ENCODE measurements at regions not wholly inside any gene's neighbourhood (a gene's known extent, or its start where the extent isn't known, plus 50 kb on each side); places are given as distances from the start of the nearest gene placed in this dataset.

GRCh38 chr10:7507887-7508726, 97.3 kb upstream of the SFMBT2 start:
- no peak overlapping the region for H3K9ac ChIP-seq (ENCODE audit: low read depth in 2 of 2, low read length in 2 of 2)
- no peaks in the 10 kb centered on the region for H3K9me3 ChIP-seq
- no peaks in the 10 kb centered on the region for H3K4me1 ChIP-seq
- intact Hi-C loops (cut with DNase I), result no loop called here
- no peaks in the 10 kb centered on the region for H3K27me3 ChIP-seq
- no peak overlapping the region for H3K4me3 ChIP-seq
- no peak for DNase-seq
- no peak for TF ChIP-seq CTCF (IDR thresholded peaks at IDR 0.05)
- no peak overlapping the region for H3K27ac ChIP-seq
- no peaks in the 10 kb centered on the region for H3K36me3 ChIP-seq

- Histone ChIP-seq H3K9ac (ENCODE audit: low read depth in 2 of 2, low read length in 2 of 2) (no peak overlapping the region), H3K27ac (no peak overlapping the region), H3K36me3 (no peaks in the 10 kb centered on the region), H3K27me3 (no peaks in the 10 kb centered on the region), H3K9me3 (no peaks in the 10 kb centered on the region), H3K4me1 (no peaks in the 10 kb centered on the region), H3K4me3 (no peak overlapping the region)
- no peak for TF ChIP-seq CTCF (IDR thresholded peaks at IDR 0.05)
- DNase-seq, result no peak
- intact Hi-C loops (cut with DNase I), result no loop called here
Measured at GRCh38 chr10:7506571-7506970, 95.7 kb upstream of the SFMBT2 start.

GRCh38 chr10:7505196-7505595, 94.4 kb upstream of the SFMBT2 start:
- H3K36me3 ChIP-seq, result no peaks in the 10 kb centered on the region
- H3K4me3 ChIP-seq, result no peak overlapping the region
- no peak for TF ChIP-seq CTCF (IDR thresholded peaks at IDR 0.05)

GRCh38 chr10:7503190-7503589, 92.4 kb upstream of the SFMBT2 start:
- H3K27me3 ChIP-seq, result no peaks in the 10 kb centered on the region
- intact Hi-C loops (cut with DNase I), result no loop called here
- no peak for DNase-seq
- H3K4me3 ChIP-seq, result no peak overlapping the region
- H3K27ac ChIP-seq, result no peak overlapping the region
- no peaks in the 10 kb centered on the region for H3K4me1 ChIP-seq
- no peak for TF ChIP-seq CTCF (IDR thresholded peaks at IDR 0.05)
- no peaks in the 10 kb centered on the region for H3K36me3 ChIP-seq
- no peaks in the 10 kb centered on the region for H3K9me3 ChIP-seq
- H3K9ac ChIP-seq (ENCODE audit: low read depth in 2 of 2, low read length in 2 of 2), result no peak overlapping the region

More at GRCh38 chr10:7505196-7505595, 94.4 kb upstream of the SFMBT2 start:
- DNase-seq, result no peak
- Histone ChIP-seq H3K27me3 (no peaks in the 10 kb centered on the region), H3K27ac (no peak overlapping the region), H3K4me1 (no peaks in the 10 kb centered on the region), H3K9ac (ENCODE audit: low read depth in 2 of 2, low read length in 2 of 2) (no peak overlapping the region), H3K9me3 (no peaks in the 10 kb centered on the region)
- intact Hi-C loops (cut with DNase I), result no loop called here

- intact Hi-C loops (cut with DNase I), result no loop called here
- H3K27ac ChIP-seq, result no peak overlapping the region
- H3K9ac ChIP-seq (ENCODE audit: low read depth in 2 of 2, low read length in 2 of 2), result no peak overlapping the region
- no peak overlapping the region for H3K4me3 ChIP-seq
- DNase-seq, result no peak
- H3K9me3 ChIP-seq, result no peaks in the 10 kb centered on the region
- H3K4me1 ChIP-seq, result no peaks in the 10 kb centered on the region
- TF ChIP-seq CTCF (IDR thresholded peaks at IDR 0.05), result no peak
- no peaks in the 10 kb centered on the region for H3K36me3 ChIP-seq
- H3K27me3 ChIP-seq, result no peaks in the 10 kb centered on the region
Measured at GRCh38 chr10:7501157-7501556, 90.3 kb upstream of the SFMBT2 start.

Data from colonic mucosa (tissue), 4 donors.